ENCODE measurements at regions not wholly inside any gene's neighbourhood (a gene's known extent, or its start where the extent isn't known, plus 50 kb on each side); places are given as distances from the start of the nearest gene placed in this dataset.
"Not testable (repeated sequence)": the region's sequence is repeated elsewhere in the genome, so short reads cannot be mapped to it uniquely, and the experiment has no call there.

DNA sequence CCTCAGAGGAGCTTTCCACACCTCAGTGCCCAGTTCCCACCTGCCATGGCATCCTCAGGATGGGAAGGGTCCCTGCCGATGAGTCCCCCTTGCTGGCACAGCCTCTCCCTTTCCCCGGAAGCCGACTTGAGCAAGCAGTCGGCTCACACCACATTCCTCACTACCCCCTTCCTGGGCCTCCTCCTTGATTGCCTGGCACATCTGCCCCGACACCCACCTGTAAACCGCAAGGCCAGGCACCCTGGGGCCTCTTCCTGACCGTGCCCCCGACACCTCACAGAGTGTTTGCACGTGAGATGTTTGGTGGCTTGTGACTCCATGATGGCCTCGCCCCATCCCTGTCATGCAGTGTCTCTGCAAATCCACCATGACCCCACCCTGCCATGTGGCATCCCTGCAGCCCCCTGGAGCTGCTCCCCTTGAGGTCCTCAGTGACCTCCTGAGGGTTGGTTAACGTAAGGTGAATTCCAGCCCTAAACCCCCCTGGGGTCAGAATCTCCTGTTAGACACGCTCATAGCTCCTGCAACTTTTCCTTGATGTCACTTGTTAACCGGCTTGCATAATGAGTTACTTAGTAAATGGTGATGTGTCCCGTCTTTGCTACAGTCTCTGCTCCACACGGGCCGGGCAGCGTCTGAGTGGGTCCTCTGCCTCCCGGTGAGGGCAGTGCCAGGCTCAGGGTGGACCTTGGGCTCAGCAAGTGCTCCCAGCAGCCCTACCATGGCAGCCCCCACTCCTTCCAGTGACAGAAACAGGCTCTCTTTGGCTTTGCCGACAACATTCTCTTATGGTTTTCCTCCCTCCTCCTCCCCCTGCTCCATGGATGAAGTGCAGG, 115.9 kb upstream of the FRMD1 start:
- in situ Hi-C loops (cut with HindIII; ENCODE audit: low sequenced_read_pairs), result no loop called here

DNA sequence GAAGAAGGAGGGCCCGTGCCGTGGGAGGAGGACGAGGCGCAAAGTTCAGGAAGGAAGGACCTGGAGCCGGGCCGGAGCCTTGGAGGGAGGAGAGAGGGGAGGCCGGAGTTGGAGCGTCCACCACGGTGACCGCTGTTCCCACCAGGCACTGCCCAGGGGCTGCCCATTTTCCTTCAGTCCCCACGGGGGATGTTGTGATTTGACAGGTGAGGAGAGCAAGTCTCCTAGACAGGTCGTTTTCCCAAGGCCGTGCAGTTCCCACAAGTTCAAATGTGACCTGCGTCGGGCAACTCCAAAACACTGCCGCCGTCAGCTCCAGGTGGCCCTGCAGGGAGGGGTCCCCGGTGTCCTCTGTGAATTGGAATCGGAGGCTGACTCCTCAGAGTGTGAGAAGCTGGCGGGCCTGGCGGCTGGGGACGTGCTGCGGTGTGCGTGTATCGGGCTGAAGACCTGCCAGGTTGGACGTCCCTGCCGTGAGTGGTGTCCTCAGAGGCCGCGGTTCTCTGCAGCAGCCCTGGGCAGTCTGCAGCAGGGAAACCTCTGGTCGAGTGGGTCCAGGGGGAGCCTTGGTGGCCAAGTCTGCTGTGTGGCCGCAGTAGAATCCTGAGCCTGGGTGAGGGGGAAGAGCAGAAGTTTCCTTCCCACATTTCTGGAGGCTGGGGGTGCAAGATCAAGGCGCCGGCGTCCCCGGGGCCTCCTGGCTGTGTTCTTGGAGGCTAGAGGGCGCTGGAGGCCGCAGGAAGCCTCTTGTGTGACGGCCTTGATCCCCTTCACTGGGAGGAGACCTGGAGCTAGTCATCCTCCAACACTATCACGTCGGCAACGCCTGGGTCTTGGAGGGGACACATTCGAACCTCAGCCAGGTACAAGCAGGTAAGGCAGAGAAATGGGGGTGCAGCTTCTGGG, 115.1 kb upstream of the FRMD1 start:
- in situ Hi-C loops (cut with HindIII; ENCODE audit: low sequenced_read_pairs), result no loop called here

DNA sequence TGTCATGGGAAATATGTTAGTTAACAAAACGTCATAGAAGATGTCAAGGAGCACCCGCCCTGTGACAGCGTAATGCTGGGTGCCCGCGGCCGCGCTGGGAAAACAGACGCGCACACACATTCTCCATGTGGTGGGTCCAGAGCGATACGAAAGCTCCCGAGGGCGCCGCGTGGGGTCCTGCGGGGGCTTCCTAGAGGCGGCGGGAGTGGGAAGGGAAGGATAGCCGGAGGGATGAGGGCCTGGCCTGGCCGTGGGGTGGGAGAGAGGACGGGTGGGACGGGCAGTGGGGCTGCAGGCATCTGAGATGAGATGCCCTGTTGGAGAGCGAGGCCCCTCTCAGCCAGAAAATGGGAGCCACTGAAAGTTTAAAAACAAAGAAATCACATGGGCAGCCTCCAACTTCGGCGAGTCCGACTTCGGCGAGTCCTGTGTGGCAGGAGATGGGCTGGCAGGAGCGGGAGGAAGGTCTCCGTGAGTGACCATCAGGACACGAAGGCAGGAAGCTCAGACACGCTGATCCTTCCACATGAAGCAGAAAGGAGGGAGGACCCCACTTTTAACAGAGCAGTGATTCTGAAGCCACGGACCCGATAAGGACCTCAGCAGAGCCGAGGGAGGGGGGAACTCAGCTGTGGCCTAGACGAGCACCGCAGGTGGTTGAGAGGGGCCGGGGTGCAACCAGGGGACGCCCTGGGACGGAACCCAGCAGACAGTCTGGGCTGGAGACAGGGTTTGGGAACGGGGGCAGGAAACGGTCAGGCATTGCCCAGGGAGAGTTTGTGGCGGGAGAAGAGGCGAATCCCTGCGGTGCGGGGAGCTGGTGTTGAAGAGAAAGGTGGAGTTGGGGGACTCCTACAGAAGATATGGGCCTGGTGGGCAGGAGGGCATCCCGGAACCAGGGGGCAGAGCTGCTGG, 114.1 kb upstream of the FRMD1 start:
- in situ Hi-C loops (cut with HindIII; ENCODE audit: low sequenced_read_pairs), result no loop called here

DNA sequence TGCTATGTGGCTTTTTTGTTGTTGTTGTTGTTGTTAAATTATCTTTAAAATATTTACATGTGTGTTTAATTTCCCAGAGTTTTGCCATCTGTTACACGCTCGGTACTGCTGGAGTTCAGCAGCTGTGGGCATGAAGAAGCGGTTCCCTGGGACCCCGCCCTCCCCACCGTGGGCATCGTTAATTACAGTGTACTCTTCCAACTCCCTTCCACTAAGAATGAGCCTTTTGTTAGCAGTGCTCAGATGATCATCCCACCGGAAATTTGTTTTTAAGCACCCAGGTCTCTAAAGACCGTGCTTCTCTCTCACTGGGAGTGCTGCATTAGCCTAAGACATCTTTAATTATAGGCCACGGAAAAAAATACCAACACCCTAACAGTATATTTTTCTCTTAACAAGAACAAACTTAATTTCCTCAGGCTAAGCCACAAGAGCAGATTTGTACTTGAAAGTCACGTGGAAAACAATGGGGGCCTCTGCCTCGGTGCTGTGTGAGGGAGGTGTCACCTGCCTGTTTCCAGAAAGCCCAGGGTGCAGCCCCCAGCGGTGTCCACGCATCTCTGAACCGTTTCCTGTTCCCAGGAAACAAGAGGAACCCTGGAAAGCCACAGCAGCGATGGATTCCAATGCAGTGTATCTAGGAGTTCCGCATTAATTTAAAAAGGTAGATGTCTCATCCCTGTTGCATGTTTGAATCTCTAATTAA, 113.3 kb upstream of the FRMD1 start:
- in situ Hi-C loops (cut with HindIII; ENCODE audit: low sequenced_read_pairs), result no loop called here

DNA sequence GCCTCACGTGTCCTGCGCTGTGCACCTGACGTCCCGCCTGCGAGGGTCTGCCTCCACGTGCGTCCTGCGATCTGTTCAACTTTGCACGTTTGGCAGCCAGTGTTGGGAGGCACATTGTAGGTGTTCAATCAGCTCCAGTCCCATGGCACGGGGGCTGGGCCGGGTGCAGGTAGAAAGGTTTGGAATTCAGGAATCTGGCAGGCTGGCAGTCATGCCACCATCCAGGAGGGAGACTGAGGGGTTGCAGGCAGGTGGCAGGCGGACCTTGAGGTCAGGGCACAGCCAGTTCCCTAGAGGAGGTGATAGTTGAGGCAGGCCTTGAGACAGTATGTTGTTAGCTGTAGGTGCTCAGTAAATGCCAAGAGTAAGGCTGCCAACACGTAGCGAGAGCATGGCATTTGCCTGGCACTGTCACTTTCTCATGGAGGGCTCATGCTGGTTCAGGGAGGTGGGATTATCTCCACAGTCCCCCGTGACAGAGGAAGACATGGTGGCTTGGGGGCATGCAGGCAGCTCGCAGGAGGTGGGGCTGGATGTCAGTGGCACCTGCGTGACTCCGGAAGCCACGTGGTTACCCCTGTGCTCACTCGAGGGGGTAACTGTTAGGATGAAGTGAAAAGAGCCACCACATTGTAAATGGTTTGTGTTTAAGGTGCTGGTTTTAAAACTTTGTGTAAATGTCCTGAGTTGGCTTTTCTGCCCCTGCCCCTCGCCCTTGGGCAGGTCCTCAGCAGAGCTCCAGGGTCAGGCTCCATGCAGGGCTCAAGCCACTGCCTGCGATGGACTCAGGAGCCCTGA, 111.8 kb upstream of the FRMD1 start:
- in situ Hi-C loops (cut with HindIII; ENCODE audit: low sequenced_read_pairs), result no loop called here

DNA sequence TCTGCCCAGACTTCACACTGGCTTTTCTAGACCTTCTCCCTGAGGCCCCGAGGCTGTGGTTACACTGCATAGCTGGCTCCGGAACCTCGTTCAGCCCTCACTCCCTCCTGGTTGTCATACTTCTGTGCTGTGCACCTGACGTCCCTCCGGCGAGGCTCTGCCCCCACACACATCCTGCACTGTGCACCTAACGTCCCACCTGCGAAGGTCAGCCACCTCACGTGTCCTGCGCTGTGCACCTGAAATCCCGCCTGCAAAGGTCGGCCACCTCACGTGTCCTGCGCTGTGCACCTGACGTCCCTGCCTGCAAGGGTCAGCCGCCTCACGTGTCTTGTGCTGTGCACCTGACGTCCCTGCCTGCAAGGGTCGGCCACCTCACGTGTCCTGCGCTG, 111.0 kb upstream of the FRMD1 start:
- in situ Hi-C loops (cut with HindIII; ENCODE audit: low sequenced_read_pairs), result no loop called here

DNA sequence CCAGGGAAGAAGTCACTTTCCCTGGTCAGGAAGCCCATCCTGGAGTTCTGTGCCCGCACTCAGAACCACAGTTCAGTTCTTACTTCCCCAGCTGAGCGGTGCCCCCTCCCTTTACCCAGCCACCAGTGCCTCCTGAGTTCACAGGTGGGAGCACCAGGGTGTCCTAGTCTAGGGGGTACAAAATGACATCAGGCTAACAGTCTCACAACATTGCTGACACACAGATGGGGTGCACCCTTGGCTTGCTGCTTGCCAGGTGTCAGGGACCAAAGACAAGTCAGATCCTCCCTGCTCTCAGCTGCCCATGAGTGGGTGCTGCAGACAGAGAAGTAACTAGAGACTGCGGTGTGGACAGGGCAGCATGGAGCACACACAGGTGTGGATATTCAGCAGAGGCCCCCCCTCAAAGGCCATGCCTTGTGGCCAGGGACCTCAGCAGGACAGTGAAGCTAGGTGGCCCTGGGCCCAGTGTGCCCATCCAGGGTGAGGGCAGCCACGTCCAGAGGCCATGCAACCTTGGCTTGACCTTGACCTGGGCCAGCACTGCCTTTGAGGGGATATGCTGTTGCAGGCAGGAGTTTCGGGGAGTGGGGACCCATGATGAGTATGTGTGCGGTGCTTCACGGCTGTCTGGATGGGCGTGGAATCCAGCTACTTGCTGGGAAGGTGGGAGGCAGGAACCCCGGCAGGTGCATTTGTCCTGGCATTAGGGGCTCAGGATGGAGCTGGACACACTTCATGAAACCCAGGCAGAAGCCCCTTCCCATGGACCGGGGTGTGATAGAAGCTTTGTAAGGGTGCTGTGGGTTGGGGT, 110.4 kb upstream of the FRMD1 start:
- in situ Hi-C loops (cut with HindIII; ENCODE audit: low sequenced_read_pairs), result no loop called here

DNA sequence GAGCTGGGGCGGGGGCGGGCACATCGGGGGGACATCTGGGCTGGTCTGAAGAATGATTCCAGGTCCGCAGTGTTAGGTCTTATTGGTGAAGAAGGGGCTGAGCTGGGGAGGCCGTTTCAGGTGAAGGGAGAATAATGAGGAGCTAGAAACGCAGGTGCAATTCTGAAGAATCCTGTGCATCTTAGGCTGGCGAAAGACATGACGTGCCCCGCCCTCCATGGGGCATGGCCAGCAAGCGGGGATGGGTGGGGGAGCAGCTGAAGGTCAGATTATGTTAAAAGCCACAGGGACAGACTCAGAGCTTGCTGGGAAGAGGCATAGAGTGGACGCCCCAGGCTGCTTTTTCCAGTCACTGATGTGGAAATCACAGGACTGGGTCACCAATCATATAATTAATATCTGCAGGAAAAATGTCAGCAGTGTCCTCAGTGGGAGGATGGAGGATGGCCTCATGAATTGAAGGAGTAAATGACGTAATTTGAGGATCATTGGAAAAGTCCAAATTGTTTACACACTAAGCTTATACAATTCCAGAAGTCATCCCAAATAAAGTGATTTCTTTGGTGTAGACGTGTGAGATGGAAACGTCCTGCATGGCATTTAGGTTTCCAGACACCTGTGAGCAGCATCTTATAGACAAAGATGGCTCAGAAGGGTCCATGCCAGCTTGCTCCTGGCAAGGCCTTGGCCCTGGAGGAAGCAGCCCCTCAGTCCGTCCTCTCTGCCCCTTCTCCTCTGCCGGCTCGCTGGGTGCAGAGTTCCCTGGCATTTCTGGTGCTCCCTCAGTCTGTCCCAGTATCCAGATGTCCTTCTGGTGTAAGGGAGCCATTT, 109.6 kb upstream of the FRMD1 start:
- in situ Hi-C loops (cut with HindIII; ENCODE audit: low sequenced_read_pairs), result no loop called here

DNA sequence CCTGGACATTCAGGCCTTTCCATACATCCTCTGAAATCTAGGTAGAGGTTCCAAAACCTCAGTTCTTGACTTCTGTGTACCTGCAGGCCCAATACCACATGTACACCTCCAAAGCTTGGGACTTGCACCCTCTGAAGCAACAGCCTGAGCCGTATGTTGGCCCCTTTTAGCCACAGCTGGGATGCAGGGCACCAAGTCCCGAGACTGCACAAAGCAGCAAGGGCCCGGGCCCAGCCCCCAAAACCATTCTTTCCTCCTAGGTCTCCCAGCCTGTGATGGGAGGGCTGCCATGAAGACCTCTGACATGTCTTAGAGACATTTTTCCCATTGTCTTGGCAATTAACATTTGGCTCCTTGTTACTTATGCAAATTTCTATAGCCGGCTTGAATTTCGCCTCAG, 107.4 kb upstream of the FRMD1 start:
- in situ Hi-C loops (cut with HindIII; ENCODE audit: low sequenced_read_pairs), result no loop called here

DNA sequence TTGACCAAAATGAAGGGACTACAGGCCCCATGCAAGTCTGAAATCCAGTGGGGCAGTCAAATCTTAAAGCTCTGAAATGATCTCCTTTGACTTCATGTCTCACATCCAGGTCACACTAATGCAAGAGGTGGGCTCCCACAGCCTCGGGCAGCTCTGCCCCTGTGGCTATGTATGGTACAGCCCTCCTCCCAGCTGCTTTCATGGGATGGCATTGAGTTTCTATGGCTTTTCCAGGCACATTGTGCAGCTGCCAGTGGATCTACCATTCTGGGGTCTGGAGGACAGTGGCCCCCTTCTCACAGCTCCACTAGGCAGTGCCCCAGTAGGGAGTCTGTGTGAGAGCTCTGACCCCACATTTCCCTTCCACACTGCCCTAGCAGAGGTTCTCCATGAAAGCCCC, 107.0 kb upstream of the FRMD1 start:
- in situ Hi-C loops (cut with HindIII; ENCODE audit: low sequenced_read_pairs), result not testable (repeated sequence)

DNA sequence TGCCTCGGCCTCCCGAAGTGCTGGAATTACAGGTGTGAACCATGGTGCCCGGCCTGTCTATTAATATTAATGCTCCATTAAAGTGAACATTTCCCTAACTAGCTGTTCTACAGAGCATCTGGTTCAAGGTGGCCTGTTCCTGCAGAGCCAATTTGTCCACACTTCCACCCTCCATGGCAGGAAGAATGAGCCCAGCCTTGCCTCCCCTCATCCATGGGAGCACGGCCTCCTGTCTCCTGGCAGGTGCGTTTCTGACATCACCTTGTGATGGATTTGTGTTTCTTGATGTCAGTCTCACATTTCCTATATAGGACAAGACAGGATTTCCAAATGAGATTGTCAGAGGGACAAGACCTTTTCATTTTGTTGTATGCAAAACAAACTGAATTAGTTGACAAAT, 105.7 kb upstream of the FRMD1 start:
- in situ Hi-C loops (cut with HindIII; ENCODE audit: low sequenced_read_pairs), result no loop called here

DNA sequence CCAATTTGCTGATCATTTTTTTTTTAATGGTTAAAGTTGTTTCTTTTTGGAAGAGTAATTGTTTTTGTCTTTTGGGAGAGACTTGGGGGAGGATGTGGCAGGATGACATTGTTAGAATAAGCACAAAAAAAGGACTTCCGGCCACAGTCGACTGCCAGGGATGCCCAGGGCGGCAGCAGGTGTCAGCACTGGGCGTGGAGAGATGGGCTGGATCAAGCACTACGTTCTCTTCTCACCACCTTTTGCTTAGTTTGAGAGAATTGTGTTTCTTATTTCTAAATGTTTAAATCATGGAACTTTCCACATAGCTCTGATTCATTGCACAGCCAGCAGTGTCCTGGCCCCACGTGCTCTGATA, 104.6 kb upstream of the FRMD1 start:
- in situ Hi-C loops (cut with HindIII; ENCODE audit: low sequenced_read_pairs), result no loop called here

DNA sequence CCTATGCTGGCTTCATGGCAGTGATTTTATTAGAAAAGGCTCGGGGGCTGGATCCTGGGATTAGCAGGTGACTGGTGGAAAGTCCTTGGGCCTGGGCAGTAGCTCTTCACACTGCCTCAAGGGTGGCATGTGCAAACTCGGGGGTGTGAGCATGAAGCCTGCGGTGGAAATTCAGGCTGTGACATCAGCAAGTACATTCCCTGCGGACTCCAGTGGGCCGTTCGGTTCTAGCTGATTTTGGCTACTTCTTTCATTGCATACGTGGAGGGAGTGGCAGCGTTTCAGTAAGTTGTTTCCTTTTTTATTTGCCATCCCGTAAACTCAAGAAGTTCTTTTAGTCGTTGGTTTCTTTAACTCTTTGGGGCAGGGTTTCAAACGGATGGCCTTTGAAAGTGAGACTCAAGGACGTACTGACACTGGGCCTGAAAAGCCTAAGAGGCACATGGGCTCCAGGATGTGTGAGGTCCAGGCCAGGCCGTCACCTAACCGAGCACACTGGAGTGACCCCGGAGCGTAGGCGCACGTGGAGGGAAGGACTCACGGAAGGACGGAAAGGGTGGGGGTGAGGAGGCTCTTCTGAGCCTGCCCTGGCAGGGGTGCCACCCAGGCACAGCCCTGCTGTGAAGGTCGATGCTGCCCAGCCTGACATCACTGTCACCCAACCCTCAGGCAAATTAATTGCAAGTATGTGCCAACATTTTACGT, 104.0 kb upstream of the FRMD1 start:
- in situ Hi-C loops (cut with HindIII; ENCODE audit: low sequenced_read_pairs), result no loop called here

DNA sequence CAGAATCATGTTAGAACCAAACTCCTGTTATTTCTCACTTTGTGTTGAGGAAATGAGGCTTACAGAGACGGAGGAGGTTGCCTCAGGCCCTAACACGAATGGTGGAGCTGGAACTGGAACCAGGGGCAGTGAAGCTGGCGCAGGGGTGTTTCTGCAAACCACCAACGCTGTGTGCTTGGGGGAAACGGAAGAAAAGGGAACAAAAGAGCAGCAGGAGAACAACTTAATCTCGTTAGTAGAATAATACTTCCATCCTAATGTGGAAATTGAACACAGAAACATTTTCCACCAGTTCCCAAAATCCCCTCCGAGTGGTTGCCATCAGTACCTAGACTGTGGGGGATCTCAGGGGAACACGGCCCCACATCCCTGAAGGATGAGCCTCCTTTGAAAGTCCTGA, 103.4 kb upstream of the FRMD1 start:
- in situ Hi-C loops (cut with HindIII; ENCODE audit: low sequenced_read_pairs), result no loop called here

DNA sequence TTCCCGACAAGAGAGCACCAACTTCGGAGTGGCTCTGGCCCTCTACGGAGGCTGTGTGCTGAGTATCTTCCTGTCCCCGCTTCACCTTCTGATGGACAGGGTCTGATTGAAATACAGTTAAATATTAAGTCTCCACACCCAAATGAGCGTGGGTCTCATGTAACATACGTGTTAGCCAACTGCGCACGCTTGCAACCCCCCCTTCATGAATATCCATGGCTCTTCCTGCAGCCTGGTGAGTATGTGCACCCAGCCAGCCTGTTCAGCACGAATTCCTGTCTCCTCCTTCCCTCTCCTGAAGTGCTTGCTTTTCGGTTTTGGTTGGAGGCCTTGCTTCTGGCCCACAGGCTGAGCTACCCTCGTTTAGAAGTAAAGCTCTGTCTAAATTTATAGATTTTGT, 102.9 kb upstream of the FRMD1 start:
- in situ Hi-C loops (cut with HindIII; ENCODE audit: low sequenced_read_pairs), result no loop called here

DNA sequence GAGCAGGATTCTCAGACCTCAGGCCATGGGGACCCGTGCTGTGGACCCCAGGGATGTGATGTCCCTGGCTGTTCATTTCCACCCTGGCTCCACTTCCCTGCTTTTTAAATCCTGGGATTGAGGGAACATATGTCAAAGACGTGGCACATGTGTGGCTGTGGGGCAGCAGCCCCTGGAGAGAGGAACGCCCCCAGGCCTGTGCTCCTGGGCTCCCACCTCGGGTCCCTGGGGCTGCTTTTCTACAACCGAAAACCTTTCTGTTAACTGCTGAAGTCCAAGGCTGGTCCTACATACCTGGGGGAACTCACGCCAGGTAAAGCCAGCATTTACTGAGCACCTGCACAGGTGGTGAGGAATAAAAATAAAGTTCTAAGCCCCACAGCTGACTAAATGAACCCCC, 102.3 kb upstream of the FRMD1 start:
- in situ Hi-C loops (cut with HindIII; ENCODE audit: low sequenced_read_pairs), result no loop called here

DNA sequence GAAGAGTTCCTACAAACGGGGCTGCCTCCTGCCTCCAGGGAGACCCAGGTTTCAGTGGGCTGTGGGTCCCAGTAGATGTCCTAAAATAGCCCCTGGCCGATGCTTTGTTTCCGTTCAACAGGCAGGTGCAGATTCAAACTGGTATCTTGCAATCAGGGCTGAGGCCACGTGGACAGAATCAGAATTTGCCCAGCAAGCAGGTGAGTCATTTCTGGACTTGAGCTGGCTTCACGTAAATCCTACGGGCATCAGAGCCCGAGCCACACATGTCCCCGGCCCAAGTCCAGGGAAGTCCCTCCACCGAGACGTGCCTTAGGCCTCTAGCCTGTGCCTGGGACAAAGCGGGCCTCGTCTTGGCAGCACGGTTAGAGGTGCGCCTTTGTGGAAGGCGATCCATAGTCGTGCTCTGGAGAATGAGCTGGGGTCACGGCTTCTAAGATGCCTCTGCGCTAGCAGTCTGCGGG, 101.6 kb upstream of the FRMD1 start:
- in situ Hi-C loops (cut with HindIII; ENCODE audit: low sequenced_read_pairs), result no loop called here
